Endothelial cell of umbilical vein (primary cell): ENCODE measurements at regions not wholly inside any gene's neighbourhood (a gene's known extent, or its start where the extent isn't known, plus 50 kb on each side); places are given as distances from the start of the nearest gene placed in this dataset.

Experiments
- BruUV-seq: library from RNA; stranded (reverse); fragments of 400-500 nt; replicated peaks from 2 replicates; lab custom pipeline; 2021; lab: Mats Ljungman, UMichigan
- CTCF ChIA-PET: fragments of 300-600, 350-600 bp; sonication (Branson Sonifier 250); formaldehyde crosslinking; loops from one replicate; lab custom pipeline; 2021; ENCODE audit warnings: antibody characterized with exemption, inconsistent platforms; lab: Charles Lee
- POLR2A ChIA-PET: fragments of 300-600, 350-600 bp; sonication (Branson Sonifier 250); formaldehyde crosslinking; loops from one replicate; lab custom pipeline; 2021; ENCODE audit warnings: antibody characterized with exemption, inconsistent platforms; lab: Charles Lee
- DNase-seq: peaks from one replicate; pipeline ENCODE4 v3.0.0-alpha.2; 2011; ENCODE audit warnings: low read depth, low spot score
- FAIRE-seq: peaks from 2 replicates; lab custom pipeline; 2011; peaks lifted over from hg19 to GRCh38; lab: Jason Lieb, UNC
- H2AFZ ChIP-seq: 2 replicates; pipeline ENCODE4 v1.6.0; 2012; ENCODE audit warnings: low read depth, low read length, control low read depth, inconsistent platforms
- H3K27ac ChIP-seq: 2 replicates; pipeline ENCODE4 v1.5.1; 2011; ENCODE audit warnings: low read depth, mild to moderate bottlenecking, control low read depth, low read length, moderate library complexity; ENCODE audit not compliant: insufficient read depth
- H3K27me3 ChIP-seq, 2 experiments: 2 replicates each; pipeline versions ENCODE4 v1.6.0 to v1.6.1; 2011; ENCODE audit warnings: low read length in 2 of 2, mixed read lengths in 1 of 2; ENCODE audit not compliant: control insufficient read depth in 2 of 2, insufficient read depth in 2 of 2
- H3K36me3 ChIP-seq, 2 experiments: 2 replicates in 1 of 2; 3 replicates in 1 of 2; pipeline ENCODE4 v1.5.1; 2011; ENCODE audit warnings: low read length in 2 of 2, mild to moderate bottlenecking in 1 of 2, moderate library complexity in 1 of 2; ENCODE audit not compliant: control insufficient read depth in 2 of 2, insufficient read depth in 2 of 2; ENCODE audit errors: extremely low read depth in 1 of 2
- H3K4me1 ChIP-seq: 3 replicates; pipeline ENCODE4 v1.5.1; 2011; ENCODE audit warnings: mild to moderate bottlenecking, low read length; ENCODE audit not compliant: control insufficient read depth, insufficient read depth; ENCODE audit errors: extremely low read depth
- H3K4me2 ChIP-seq: 2 replicates; pipeline ENCODE4 v1.6.1; 2011; ENCODE audit warnings: low read length, control low read depth, mixed read lengths; ENCODE audit not compliant: insufficient read depth
- H3K4me3 ChIP-seq, 3 experiments: fragments of 200-600 bp in 1 of 3; sonication (generic), shearing (Covaris generic) in 1 of 3; replicated peaks in 1 of 3; 2 replicates each; pipeline ENCODE4 v1.5.1; 2011 to 2016; ENCODE audit warnings: control low read depth in 3 of 3, low read length in 3 of 3, mild to moderate bottlenecking in 2 of 3, inconsistent platforms in 1 of 3, low read depth in 1 of 3, moderate library complexity in 1 of 3; ENCODE audit not compliant: insufficient read depth in 1 of 3
- H3K79me2 ChIP-seq: 2 replicates; pipeline ENCODE4 v1.6.0; 2012; ENCODE audit warnings: low read length, inconsistent platforms; ENCODE audit not compliant: control insufficient read depth, insufficient read depth
- H3K9ac ChIP-seq: replicated peaks from 2 replicates; pipeline ENCODE3; 2011; ENCODE audit warnings: low read length, control low read depth; ENCODE audit not compliant: insufficient read depth; ENCODE audit errors: extremely low read depth
- H3K9me1 ChIP-seq: replicated peaks from 3 replicates; pipeline ENCODE4 v1.6.0; 2011; ENCODE audit warnings: mild to moderate bottlenecking, low read length; ENCODE audit not compliant: control insufficient read depth, insufficient read depth; ENCODE audit errors: extremely low read depth
- H3K9me3 ChIP-seq: replicated peaks from 2 replicates; pipeline ENCODE4 v1.5.1; 2012; ENCODE audit warnings: low read length, inconsistent platforms; ENCODE audit not compliant: control insufficient read depth, insufficient read depth
- H4K20me1 ChIP-seq: replicated peaks from 2 replicates; pipeline ENCODE3; 2011; ENCODE audit warnings: mild to moderate bottlenecking, low read length; ENCODE audit not compliant: control insufficient read depth, insufficient read depth; ENCODE audit errors: extremely low read depth
- CTCF ChIP-seq, 2 donors: IDR thresholded peaks; 1 replicate in 1 of 2; 2 replicates in 1 of 2; pipeline ENCODE4 v1.5.1; 2011; ENCODE audit warnings: low read length in 2 of 2, mild to moderate bottlenecking in 2 of 2, moderate library complexity in 2 of 2, control low read depth in 1 of 2, inconsistent platforms in 1 of 2, low read depth in 1 of 2; ENCODE audit not compliant: insufficient read depth in 1 of 2; ENCODE audit errors: extremely low read depth in 1 of 2
- EZH2 ChIP-seq: IDR thresholded peaks from 2 replicates; pipeline ENCODE4 v1.6.1; 2012; ENCODE audit warnings: borderline replicate concordance, low read depth, mild to moderate bottlenecking, moderate library complexity, low read length, inconsistent platforms; ENCODE audit not compliant: severe bottlenecking
- FOS ChIP-seq: IDR thresholded peaks from 2 replicates; pipeline ENCODE4 v1.6.1; 2011; ENCODE audit warnings: mild to moderate bottlenecking, low read length, moderate library complexity, borderline replicate concordance; ENCODE audit not compliant: insufficient read depth
- GATA2 ChIP-seq: IDR thresholded peaks from 2 replicates; pipeline ENCODE4 v1.7.0; 2011; ENCODE audit warnings: low read depth, mild to moderate bottlenecking, moderate library complexity, mixed read lengths, low read length; ENCODE audit not compliant: insufficient read length, insufficient read depth
- JUN ChIP-seq: IDR thresholded peaks from 2 replicates; pipeline ENCODE4 v1.6.1; 2011; ENCODE audit warnings: borderline replicate concordance, low read depth; ENCODE audit not compliant: insufficient read length, insufficient read depth
- MAX ChIP-seq: IDR thresholded peaks from 2 replicates; pipeline ENCODE4 v1.6.1; 2011; ENCODE audit not compliant: insufficient read depth, insufficient read length
- MYC ChIP-seq: IDR thresholded peaks from one replicate; pipeline ENCODE4 v1.6.1; 2011; ENCODE audit warnings: mild to moderate bottlenecking, low read depth, low read length
- POLR2A ChIP-seq: IDR thresholded peaks from 2 replicates; pipeline ENCODE4 v1.6.1; 2012; ENCODE audit warnings: low read depth, mild to moderate bottlenecking, control low read depth, low read length
- POLR2AphosphoS5 ChIP-seq: IDR thresholded peaks from 2 replicates; pipeline ENCODE4 v1.6.1; 2012; ENCODE audit warnings: low read depth, mild to moderate bottlenecking, control low read depth, low read length, moderate library complexity; ENCODE audit not compliant: insufficient read depth
- dilution Hi-C: fragments of 300-500 bp; cut with MboI; formaldehyde crosslinking; loops from one replicate; pipeline ENCODE4 v1.15.0; 2019; ENCODE audit warnings: low sequenced_read_pairs; ENCODE audit not compliant: extremely low pct_ligation_motif_present
- intact Hi-C: fragments of 100-400 bp; cut with micrococcal nuclease; formaldehyde crosslinking; loops from one replicate; pipeline ENCODE4 v1.10.0; 2022

GRCh38 chr14:53692451-53692850 is 264.2 kb downstream of the BMP4 start:
- ChIA-PET POLR2A (no interaction called here), CTCF (interaction anchor here (1.2 kb wide), 1 partner anchor 8 kb away, joined by 3 read pairs; no protein-coding TSS in a partner anchor)
- H3K4me3 ChIP-seq, result no peak overlapping the region
- no peaks in the 10 kb centered on the region for H3K9me3 ChIP-seq
- DNase-seq, result no peak
- FAIRE-seq, result no peak
- H3K9ac ChIP-seq, result no peak overlapping the region
- no peaks in the 10 kb centered on the region for H3K9me1 ChIP-seq
- BruUV-seq, result no TSS peak
- no peaks in the 10 kb centered on the region for H4K20me1 ChIP-seq
- dilution Hi-C loops (no loop called here), intact Hi-C loops (no loop called here)
- H3K4me1 ChIP-seq, result no peaks in the 10 kb centered on the region
- H2AFZ ChIP-seq, result no peak overlapping the region
- H3K27me3 ChIP-seq, result no peaks in the 10 kb centered on the region
- TF ChIP-seq GATA2 (no peak), MYC (no peak), CTCF (IDR thresholded peaks at IDR 0.05; ENCODE audit: extremely low read depth in 1 of 2, insufficient read depth in 1 of 2, low read depth in 1 of 2, low read length in 2 of 2) (no peak), FOS (no peak), EZH2 (no peak), POLR2AphosphoS5 (no peak), JUN (no peak), MAX (no peak), POLR2A (no peak)
- H3K79me2 ChIP-seq, result no peaks in the 10 kb centered on the region
- H3K27ac ChIP-seq, result no peak overlapping the region
- H3K4me2 ChIP-seq, result no peak overlapping the region
- H3K36me3 ChIP-seq, result no peaks in the 10 kb centered on the region
